RCC 7860 (cell line): ENCODE measurements at regions not wholly inside any gene's neighbourhood (a gene's known extent, or its start where the extent isn't known, plus 50 kb on each side); places are given as distances from the start of the nearest gene placed in this dataset.
"Not testable (repeated sequence)": the region's sequence is repeated elsewhere in the genome, so short reads cannot be mapped to it uniquely, and the experiment has no call there.

Source experiments
- DNase-seq: peaks from one replicate; pipeline ENCODE4 v3.0.0-alpha.2; 2015; ENCODE audit warnings: low spot score
- FAIRE-seq: peaks from 2 replicates; lab custom pipeline; 2012; peaks lifted over from hg19 to GRCh38; lab: Jason Lieb, UNC

DNA sequence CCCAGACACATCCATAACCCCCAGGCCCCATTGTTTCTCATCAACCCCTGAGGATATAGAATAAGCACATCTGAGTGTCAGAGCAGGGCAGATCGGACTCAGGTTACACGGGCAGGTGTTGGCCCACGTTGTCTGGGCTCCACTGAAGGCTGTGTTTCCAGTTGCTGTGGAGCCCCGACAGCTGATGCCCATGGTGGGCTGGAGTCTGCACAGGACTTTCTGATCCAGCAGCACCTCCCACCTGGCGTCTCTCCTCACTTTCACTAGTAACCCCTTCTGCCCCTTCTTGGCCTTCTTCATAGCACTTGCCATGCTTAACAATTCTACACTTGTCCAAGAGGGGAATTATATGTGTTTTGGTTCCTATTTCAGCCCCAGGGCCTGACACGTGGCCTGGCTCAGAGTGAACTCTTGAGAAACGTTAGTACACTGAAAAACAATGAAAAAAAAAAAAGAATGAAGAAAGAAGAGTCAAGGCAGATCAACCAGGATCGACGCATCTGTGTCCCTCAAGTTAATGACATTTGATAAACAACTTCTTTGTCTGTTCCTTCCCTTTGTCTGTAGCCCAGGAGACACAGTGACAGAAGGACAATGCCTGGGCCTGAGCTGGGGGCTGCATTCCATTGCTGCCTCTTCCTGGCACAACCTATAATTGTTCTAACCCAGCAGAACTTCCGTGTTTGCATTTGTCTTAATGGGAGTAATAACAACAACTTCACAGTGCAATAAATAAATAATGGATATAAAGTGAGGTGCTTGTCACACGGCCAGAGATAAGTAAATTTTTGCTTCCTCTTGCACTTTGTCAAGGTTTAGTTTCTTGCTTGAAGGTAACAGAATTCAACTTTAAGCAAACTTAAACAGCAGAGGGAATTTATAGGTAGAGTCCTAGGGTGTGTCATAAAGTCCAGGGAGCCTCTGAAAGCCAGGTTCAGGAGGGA is 224.2 kb upstream of the SSTR4 start:
- no peak for DNase-seq
- no peak for FAIRE-seq

DNA sequence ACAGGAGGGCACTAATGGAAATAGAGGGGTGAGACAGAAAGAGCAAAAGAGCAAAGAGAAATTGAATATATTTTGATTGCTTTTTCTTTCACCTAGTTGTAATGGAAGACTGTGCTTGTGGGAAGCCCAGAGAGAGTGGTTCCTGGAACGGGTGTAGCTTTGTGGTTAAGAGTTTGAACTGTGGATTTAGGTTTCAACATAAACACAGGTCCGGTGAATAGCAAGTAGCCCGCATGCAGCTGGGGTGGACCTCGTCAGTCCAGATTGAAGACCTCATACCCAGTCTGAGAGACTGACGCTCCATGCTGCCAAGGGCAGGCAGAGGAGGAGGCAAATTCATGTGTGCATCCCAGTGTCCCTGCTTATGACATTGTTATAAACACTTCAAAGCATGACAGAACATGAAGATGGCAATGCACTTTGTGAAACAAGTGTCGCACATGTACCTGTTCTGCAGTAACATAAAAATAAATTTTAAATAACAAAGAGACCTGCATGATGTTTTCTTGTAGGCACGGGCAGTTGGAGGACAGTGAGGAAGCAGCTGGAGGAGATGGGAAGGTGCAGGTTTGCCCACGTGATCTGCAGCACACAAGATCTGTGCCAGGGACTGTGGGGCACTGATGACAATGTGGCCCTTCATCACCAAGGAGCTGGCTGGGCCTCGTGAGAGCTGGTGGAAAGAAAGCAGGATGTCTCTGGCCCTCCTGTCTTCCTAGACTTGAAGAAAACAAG is 220.5 kb upstream of the SSTR4 start:
- FAIRE-seq (no peak), DNase-seq (no peak)

DNA sequence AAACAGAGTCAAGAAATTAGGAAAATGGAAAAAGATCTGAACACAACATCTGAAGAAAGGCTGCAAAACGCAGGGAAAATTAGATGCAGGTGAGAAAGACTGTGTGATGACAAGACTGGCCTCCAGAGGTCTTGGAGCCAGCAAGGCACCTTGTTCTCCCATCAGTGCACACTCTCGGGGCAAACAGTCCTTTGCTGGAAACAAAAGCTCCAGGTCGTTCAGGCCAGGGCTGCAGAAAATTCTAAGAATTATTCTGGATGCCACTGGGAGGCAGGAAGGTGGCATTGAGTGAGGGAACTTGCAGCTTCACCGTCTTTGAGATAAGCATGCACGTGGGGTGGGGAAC is 219.9 kb upstream of the SSTR4 start:
- no peak for FAIRE-seq
- DNase-seq: no peak

DNA sequence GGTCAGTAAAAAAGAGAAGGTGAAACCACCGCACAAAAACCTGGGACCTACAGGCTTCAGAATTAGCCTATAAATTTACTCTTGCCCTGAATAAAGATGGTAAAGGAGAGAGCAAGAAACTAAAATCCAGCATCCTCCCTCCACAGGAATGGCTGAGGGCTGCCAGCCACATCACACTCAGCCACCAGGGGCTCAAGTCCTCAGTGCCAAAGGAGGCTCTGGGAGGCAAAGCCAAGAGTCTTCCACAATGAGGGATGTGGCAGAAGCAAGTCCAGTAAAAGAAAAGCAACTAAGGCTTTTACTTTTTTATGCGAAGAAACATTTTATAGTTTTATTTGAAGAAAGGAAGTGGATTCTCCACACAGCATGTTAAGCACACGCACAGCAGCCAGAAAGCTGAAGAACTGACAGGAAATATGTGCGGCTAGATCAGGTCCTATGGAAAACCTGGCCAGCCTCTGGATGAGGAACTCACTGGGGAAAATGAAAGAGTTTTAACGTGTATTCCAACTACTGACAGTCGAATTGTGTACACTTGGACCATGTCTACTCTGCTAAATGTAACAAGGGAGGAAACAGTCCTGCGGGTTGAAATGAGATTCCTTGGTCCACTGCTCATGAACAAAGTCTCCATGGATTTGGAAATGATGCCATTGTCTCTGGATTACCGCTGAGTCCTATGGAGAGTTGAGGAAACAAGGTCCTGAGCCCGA is 219.4 kb upstream of the SSTR4 start:
- DNase-seq (no peak), FAIRE-seq (no peak)

DNA sequence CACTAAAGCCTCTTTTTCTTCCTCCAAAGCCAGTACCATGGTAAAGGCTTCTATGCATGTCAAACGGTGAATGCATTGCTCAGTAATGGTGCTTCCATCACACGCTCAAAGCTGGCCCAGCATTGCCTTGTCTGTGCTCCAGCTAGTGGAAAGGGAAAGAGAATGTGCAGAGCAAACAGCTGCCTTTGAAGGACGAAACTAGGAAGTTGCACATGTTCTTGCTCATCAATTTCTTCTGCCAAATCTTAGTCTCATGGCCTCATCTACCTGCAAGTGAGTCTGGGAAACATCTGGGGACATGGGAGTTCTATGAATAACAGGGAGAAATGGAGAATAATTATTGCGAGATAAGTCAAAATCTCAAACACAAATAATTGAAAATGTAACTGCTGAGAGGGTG is 216.5 kb upstream of the SSTR4 start:
- DNase-seq (no peak), FAIRE-seq (no peak)

DNA sequence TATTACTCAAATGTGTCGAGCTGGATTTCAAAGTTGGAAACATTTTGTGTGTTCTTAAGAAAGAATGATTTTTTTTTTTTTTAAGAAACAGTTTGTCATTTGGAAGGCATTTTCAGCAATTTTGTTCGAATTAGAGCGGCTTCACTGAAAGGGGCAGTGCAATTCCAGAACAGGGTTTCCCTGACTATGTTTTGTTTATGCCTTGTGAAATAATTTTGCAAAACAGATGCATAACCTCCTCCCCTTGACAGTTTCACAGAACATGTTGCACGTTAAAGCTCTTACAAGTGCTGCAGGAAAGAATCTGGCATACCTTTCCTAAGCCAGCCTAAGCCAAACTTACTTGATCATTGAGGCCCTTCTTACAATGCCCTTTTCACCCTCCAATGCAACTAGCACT is 216.0 kb upstream of the SSTR4 start:
- FAIRE-seq (no peak), DNase-seq (no peak)

DNA sequence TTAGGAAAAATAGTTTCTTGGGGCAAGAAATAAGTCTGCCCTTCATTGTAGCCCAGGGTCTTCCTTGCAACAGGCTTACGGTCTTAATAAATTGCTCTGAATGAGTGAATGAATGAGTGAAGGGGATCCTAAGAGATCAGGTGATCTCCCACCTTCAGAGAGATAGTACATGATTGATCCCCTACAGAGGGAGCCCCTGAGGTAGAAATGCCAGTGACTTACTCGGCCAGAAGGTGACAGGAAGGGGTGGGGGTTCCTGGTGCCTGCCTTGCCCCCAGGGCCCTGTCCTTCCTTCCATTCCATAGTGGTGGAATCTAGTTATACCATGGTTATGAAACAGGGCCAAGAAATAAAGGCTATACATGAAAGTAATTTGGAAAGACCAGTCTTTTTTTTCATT is 215.3 kb upstream of the SSTR4 start:
- FAIRE-seq (no peak), DNase-seq (no peak)

DNA sequence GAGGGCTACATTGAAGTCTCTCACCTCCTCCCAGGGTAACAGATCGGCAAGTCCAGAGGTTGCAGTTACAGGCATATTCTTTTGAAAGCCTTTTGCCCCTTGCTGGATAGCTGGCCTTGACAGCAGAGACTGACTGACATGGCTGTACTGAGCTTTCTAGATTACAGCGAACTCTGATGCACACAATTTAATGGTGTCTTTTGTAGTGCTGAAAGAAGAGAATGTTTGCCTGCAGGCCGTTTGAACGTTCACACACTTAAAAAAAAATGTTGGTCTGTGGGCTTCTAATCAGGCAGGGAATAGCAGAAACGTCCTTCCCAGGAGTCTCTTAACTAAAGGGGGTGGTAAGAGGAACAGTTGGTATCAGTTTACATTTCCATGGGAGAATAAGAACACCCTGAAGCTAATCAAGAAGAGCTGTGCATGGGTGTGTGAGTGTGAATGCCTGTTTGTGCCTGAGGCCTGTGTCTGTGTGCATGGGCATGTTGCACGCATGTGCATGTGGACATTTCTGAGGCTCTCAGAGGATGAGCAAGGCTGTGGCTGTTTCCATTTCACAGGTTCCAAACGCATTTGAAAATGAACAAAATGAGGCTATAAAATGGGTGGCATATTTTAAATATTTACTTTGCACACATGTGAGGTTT is 213.9 kb upstream of the SSTR4 start:
- DNase-seq (no peak), FAIRE-seq (no peak)

DNA sequence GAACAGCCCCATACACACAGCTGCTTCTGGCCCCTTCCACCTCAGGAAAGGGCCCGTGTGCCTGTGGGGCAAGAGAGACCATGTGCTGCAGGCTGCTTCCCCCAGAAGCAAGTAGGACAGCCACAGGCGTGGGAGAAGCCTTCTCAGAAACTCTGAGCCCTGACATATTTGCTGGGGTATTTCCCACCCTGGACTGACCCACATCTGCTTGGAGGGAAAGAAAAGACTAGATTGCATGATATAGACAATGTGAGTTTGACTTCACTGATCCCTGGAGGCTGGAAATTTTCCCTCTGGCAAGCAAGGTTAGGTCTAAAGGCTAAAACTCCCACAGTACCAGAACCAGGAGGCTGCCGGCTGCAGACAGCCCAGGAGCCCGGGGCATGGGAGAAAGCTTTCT is 213.3 kb upstream of the SSTR4 start:
- FAIRE-seq: no peak
- no peak for DNase-seq

DNA sequence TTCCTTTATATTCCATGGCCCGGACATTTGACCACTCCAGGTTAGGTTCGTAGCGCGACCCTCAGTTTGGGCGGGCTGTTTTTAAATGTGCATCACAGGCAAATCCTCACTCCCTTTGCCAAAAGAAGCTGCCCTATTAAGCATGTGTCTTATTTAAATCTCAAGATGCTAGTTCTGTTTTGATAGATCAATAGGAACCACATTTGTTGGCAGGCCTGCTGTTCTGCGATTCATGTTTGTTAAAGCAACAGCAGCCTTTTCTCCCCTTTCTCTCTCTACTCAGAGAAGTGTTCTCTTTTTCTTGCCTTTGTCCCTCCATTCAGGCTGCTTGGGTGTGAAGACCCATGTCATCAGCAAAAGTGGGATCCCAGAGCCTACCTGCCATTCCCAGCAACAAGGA is 212.0 kb upstream of the SSTR4 start:
- no peak for FAIRE-seq
- DNase-seq: no peak

DNA sequence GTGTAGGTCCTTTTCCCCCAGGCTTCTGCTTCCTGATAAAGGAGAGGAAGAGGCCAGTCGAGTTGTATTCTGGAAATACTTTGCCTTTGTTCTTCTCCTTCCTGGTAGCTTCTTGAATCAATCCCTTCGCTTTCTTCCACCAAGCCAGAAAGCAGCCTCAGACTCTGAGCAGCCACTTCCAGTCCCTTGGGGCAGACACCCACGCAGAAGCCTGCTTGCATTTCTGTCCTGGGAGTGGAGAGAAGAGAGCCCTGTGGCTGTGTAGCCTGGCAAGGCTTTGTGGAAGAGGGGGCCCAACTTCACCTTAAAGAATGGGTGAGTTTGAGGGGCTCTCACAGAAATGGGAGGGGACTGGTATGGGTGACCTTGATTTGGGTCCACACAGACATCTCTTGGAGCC is 211.0 kb upstream of the SSTR4 start:
- no peak for DNase-seq
- FAIRE-seq: no peak

DNA sequence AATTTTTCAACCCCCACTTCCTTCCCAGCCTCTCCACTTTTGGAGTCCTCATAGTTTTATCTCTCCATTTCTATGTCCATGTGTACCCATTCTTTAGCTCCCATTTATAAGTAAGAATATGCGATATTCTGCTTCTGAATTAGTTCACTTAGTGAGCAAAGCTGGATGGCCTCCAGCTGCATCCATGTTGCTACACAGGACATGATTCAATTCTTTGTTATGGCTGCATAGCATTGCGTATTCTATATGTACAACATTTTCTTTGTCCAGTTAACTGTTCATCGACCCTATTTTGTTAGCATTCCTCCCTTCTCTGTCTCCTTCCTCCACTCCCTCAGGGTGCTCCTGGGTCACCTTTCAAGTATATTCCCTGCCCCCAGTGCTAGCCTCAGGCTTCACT is 210.0 kb upstream of the SSTR4 start:
- FAIRE-seq (no peak), DNase-seq (no peak)

DNA sequence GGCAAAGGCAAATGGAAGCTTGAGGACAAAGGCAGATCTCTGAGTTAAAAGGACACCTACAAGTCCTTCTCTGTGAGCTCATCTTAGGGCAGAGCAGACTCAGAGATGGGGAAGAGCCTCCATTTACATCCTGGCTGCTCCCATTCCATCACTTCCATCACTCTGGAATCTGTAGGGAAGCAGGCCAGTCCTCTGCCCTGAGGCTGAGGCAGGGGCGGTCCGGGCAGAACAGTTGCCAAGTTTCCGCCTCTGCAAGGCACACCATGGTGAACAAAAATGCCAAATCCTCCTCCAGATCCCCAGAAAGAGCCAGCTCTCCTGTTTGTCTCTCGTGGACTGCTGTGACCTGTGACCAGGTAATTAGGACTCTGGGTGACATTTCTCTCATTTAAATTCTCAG is 209.6 kb upstream of the SSTR4 start:
- DNase-seq: no peak
- FAIRE-seq: no peak

DNA sequence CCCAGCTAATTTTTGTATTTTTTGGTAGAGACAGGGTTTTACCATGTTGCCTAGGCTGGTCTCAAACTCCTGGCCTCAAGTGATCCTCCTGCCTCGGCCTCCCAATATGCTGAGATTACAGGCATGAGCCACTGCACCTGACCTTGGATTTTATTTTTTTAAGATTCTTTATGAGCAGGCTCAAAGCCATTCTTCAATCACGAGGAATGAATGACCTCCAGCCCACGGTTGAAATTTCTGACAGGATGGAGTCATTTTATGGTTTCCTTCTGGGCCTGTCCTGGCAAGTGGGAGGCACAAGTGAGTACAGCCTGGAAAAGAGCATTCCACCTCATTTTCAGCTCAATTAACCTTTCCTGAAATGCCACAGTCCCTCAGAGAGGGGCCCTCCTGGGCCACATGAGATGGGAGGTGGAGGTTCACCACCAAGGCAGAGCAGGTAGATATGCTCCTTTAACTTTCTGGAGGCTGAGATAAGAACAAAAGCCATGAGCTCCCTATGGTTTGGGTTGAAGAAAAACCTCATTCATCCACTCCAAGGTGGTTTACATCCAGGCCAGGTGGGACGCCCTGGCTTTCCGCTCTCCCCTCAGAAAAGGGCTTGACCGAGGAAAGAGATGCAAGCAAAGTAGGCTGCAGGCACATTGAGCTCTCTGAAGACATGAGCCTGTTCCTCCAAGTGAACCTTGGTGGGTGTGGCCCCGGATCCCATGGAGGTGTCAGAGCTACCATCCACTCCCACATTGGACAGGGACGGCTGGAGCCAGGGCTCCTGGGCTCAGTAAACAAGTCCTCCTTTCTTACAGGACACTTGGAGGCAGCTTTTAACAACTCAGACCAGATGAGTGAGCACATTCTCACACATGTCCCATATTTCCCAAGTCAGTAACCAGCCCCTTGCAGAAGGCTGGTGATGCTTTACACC is 208.5 kb upstream of the SSTR4 start:
- FAIRE-seq: no peak
- no peak for DNase-seq

DNA sequence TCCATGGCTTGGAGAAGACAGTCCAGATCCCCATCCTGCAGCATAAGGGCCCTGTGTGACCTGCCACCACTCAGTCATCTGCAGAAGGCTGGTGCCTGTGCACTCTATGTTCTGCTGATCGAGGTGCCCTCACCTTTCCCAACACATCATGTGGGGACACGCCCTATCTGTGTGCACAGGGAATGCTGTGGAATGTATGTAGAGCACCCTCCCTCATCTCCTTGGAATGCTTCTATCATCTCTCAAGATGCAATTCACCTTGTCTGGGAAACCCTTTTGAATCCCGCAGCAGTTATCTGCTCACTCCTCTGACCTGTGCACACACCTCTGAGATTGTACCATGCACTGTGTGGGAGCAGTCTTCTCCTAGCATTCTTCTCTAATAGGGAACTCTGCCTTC is 207.2 kb upstream of the SSTR4 start:
- DNase-seq (no peak), FAIRE-seq (no peak)

DNA sequence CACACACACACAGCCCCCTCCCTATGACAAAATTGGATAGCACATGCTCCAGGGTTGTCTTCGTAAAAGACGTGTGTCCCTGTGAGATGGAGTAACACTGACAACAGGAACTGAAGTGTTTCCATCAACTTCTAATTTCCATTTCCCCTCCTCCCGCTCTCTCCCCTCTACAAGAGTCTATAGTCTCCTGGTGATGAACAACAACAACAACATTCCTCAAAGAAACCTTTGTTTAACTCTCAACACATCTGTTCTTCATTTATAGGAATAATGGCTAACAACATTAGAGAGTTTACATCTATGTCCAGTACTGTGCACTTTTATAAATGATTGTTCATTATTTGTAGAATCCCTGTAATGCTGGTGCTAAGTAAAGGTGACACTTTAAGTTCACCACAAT is 205.8 kb upstream of the SSTR4 start:
- no peak for DNase-seq
- no peak for FAIRE-seq

DNA sequence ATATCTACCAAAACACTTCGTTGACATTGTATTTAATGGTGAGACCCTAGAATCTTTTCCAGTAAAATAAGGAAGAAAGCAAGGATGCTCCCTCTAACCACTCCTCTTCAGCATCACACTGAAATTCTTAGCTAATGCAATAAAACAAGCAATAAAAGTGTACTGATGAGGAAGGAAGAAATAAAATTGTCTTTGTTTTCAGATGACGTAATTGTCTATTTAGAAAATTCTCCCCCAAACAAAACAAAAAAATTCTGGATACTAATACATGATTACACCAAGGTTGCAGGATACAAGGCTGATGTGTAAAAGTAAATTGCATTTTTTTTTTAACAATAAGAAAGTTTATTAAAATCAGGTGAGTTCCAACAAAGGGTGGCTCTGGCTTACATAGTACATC is 205.0 kb upstream of the SSTR4 start:
- FAIRE-seq: no peak
- no peak for DNase-seq

DNA sequence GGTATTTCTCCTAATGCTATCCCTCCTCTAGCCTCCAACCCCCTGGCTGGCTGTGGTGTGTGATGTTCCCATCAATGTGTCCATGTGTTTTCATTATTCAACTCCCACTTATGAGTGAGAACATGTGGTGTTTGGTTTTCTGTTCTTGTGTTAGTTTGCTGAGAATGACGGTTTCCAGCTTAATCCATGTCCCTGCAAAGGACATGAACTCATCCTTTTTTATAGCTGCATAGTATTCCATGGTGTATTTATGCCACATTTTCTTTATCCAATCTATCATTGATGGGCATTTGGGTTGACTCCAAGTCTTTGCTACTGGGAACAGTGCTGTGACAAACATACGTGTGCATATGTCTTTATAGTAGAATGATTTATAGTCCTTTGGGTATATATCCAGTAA is 204.4 kb upstream of the SSTR4 start:
- DNase-seq, FAIRE-seq: not testable (repeated sequence)

DNA sequence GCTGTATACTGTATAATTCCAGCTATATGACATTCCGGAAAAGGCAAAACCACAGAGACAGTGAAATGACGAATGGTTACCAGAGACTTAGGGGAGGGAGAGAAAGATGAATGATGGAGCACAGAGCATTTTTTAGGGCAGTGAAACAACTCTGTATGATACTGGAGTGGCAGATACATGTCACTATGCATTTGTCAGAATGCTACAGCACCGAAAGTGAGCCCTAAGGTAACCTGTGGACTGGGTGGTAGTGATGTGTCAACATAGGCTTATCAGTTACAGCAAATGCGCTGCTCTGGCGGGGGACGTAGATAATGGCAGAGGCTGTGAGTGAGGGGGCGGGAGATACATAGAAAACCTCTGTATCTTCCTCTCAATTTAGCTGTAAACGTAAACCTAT is 201.3 kb upstream of the SSTR4 start:
- FAIRE-seq: no peak
- no peak for DNase-seq

DNA sequence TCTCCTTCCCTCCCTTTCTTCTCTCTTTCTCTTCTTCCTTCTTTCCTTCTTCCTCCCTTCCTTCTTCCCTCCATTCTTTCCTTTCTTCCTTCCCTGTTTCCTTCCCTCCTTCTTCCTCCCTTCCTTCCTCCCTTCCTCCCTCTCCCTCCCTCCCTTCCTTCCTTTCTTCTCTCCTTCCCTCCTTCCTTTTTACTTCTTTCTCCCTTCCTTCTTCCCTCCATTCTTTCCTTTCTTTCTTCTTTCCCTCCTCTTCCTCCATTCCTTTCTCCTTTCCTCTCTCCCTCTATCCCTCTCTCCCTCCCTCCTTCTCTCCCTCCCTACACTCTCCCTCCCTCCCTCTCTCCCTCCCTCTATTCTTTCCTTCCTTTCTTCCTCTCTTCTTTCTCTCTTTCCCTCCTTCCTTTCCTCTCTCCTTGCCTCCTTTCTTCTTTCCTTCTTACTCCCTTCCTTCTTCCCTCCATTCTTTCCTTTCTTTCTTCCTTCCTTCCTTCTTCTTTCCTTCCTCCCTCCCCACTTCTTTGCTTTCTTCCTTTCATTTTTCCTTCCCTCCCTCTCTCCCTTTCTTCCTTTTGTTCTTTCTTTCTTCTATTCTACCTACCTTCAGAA is 200.4 kb upstream of the SSTR4 start:
- FAIRE-seq (no peak), DNase-seq (no peak)
